HEK293 (cell line): ENCODE measurements at regions not wholly inside any gene's neighbourhood (a gene's known extent, or its start where the extent isn't known, plus 50 kb on each side); places are given as distances from the start of the nearest gene placed in this dataset.

Experiments used
- CTCF ChIA-PET: fragments of 350-600 bp; formaldehyde crosslinking; extraction: SDS; loops from one replicate; lab custom pipeline; 2021; ENCODE audit warnings: antibody characterized with exemption; lab: Yijun Ruan, JAX
- POLR2A ChIA-PET: fragments of 300-600 bp; formaldehyde crosslinking; extraction: SDS; loops from one replicate; lab custom pipeline; 2020; ENCODE audit warnings: antibody characterized with exemption, inconsistent platforms; lab: Yijun Ruan, JAX
- H3K27ac ChIP-seq: fragments of 200-500 bp; sonication (Bioruptor generic); 2 replicates; pipeline ENCODE4 v1.5.1; 2014; ENCODE audit warnings: low read depth, low read length, control low read depth, inconsistent platforms; ENCODE audit errors: extremely low read depth
- H3K36me3 ChIP-seq, 2 experiments: fragments of 200-500 bp in 1 of 2; sonication (Bioruptor generic) in 1 of 2; 1 replicate in 1 of 2; 2 replicates in 1 of 2; pipeline ENCODE4 v1.5.1; 2014 to 2017; ENCODE audit warnings: inconsistent platforms in 2 of 2, low read length in 2 of 2; ENCODE audit not compliant: control insufficient read depth in 2 of 2, insufficient read depth in 1 of 2
- H3K4me1 ChIP-seq: fragments of 200-500 bp; sonication (Bioruptor generic); 2 replicates; pipeline ENCODE4 v1.5.1; 2014; ENCODE audit warnings: mild to moderate bottlenecking, low read length, inconsistent platforms; ENCODE audit not compliant: control insufficient read depth, insufficient read depth
- H3K4me3 ChIP-seq: 2 replicates; pipeline ENCODE4 v1.5.1; 2011; ENCODE audit warnings: low read depth, mild to moderate bottlenecking, control low read depth, low read length, moderate library complexity
- H3K9me3 ChIP-seq: fragments of 200-500 bp; sonication (Bioruptor generic); 2 replicates; pipeline ENCODE4 v1.5.1; 2014; ENCODE audit warnings: low read depth, low read length, inconsistent platforms; ENCODE audit not compliant: control insufficient read depth, insufficient read depth
- GLIS2 ChIP-seq: fragments of 450-650 bp; formaldehyde crosslinking; IDR thresholded peaks from 2 replicates; pipeline ENCODE4 v1.5.1; 2016; ENCODE audit warnings: missing biosample characterization, missing genetic modification characterization
- KLF1 ChIP-seq: fragments of 450-650 bp; formaldehyde crosslinking; IDR thresholded peaks from 2 replicates; pipeline ENCODE4 v1.5.1; 2016; ENCODE audit warnings: missing biosample characterization, missing genetic modification characterization
- SP2 ChIP-seq: fragments of 450-650 bp; formaldehyde crosslinking; IDR thresholded peaks from 2 replicates; pipeline ENCODE4 v1.5.1; 2016; ENCODE audit warnings: missing biosample characterization, missing genetic modification characterization
- SP3 ChIP-seq: fragments of 450-650 bp; formaldehyde crosslinking; IDR thresholded peaks from 2 replicates; pipeline ENCODE4 v1.5.1; 2016; ENCODE audit warnings: missing biosample characterization, missing genetic modification characterization
- ZBTB20 ChIP-seq: fragments of 450-650 bp; formaldehyde crosslinking; IDR thresholded peaks from 2 replicates; pipeline ENCODE4 v1.5.1; 2016; ENCODE audit warnings: missing biosample characterization, missing genetic modification characterization
- ZBTB8A ChIP-seq: fragments of 450-650 bp; formaldehyde crosslinking; IDR thresholded peaks from 2 replicates; pipeline ENCODE4 v1.5.1; 2016; ENCODE audit warnings: missing biosample characterization, missing genetic modification characterization
- ZFP69B ChIP-seq: fragments of 450-650 bp; formaldehyde crosslinking; IDR thresholded peaks from 2 replicates; pipeline ENCODE4 v1.5.1; 2016; ENCODE audit warnings: missing biosample characterization, missing genetic modification characterization
- ZNF2 ChIP-seq: fragments of 450-650 bp; formaldehyde crosslinking; IDR thresholded peaks from 2 replicates; pipeline ENCODE4 v1.5.1; 2016; ENCODE audit warnings: missing biosample characterization, missing genetic modification characterization
- ZNF221 ChIP-seq: fragments of 450-650 bp; formaldehyde crosslinking; IDR thresholded peaks from 2 replicates; pipeline ENCODE4 v1.5.1; 2017; ENCODE audit warnings: missing biosample characterization, missing genetic modification characterization, borderline replicate concordance
- ZNF223 ChIP-seq: fragments of 450-650 bp; formaldehyde crosslinking; IDR thresholded peaks from 2 replicates; pipeline ENCODE4 v1.5.1; 2016; ENCODE audit warnings: missing biosample characterization, missing genetic modification characterization
- ZNF24 ChIP-seq: fragments of 450-650 bp; formaldehyde crosslinking; IDR thresholded peaks from 2 replicates; pipeline ENCODE4 v1.5.1; 2016; ENCODE audit warnings: missing biosample characterization, missing genetic modification characterization
- ZNF266 ChIP-seq: fragments of 450-650 bp; formaldehyde crosslinking; IDR thresholded peaks from 2 replicates; pipeline ENCODE4 v1.5.1; 2016; ENCODE audit warnings: missing biosample characterization, missing genetic modification characterization, low read depth
- ZNF335 ChIP-seq: fragments of 450-650 bp; formaldehyde crosslinking; conservative IDR thresholded peaks from 2 replicates; pipeline ENCODE4 v1.5.1; 2016; ENCODE audit warnings: missing biosample characterization, missing genetic modification characterization
- ZNF350 ChIP-seq: fragments of 450-650 bp; formaldehyde crosslinking; IDR thresholded peaks from 2 replicates; pipeline ENCODE4 v1.5.0; 2017; ENCODE audit warnings: missing biosample characterization, mild to moderate bottlenecking, missing genetic modification characterization
- ZNF354C ChIP-seq: fragments of 450-650 bp; formaldehyde crosslinking; IDR thresholded peaks from 2 replicates; pipeline ENCODE4 v1.5.1; 2016; ENCODE audit warnings: missing biosample characterization, missing genetic modification characterization, low read depth, borderline replicate concordance
- ZNF416 ChIP-seq: fragments of 450-650 bp; formaldehyde crosslinking; IDR thresholded peaks from 2 replicates; pipeline ENCODE4 v1.5.1; 2016; ENCODE audit warnings: missing biosample characterization, missing genetic modification characterization
- ZNF426 ChIP-seq: fragments of 450-650 bp; formaldehyde crosslinking; IDR thresholded peaks from 2 replicates; pipeline ENCODE4 v1.5.1; 2017; ENCODE audit warnings: missing biosample characterization, missing genetic modification characterization, mild to moderate bottlenecking, inconsistent platforms, moderate library complexity
- ZNF585B ChIP-seq: fragments of 450-650 bp; formaldehyde crosslinking; IDR thresholded peaks from 2 replicates; pipeline ENCODE4 v1.5.1; 2016; ENCODE audit warnings: missing biosample characterization, missing genetic modification characterization
- ZNF626 ChIP-seq: fragments of 450-650 bp; sonication (Bioruptor Pico); formaldehyde crosslinking; IDR thresholded peaks from 2 replicates; pipeline ENCODE4 v1.5.1; 2018; ENCODE audit warnings: missing biosample characterization, missing genetic modification characterization, inconsistent platforms
- ZNF776 ChIP-seq: fragments of 450-650 bp; formaldehyde crosslinking; IDR thresholded peaks from 2 replicates; pipeline ENCODE4 v1.5.0; 2017; ENCODE audit warnings: missing biosample characterization, missing genetic modification characterization, borderline replicate concordance
- ZNF843 ChIP-seq: fragments of 450-650 bp; formaldehyde crosslinking; IDR thresholded peaks from 2 replicates; pipeline ENCODE4 v1.5.1; 2016; ENCODE audit warnings: missing biosample characterization, missing genetic modification characterization
- ZSCAN16 ChIP-seq: fragments of 450-650 bp; formaldehyde crosslinking; IDR thresholded peaks from 2 replicates; pipeline ENCODE4 v1.5.1; 2016; ENCODE audit warnings: missing biosample characterization, missing genetic modification characterization
- ZSCAN23 ChIP-seq: fragments of 450-650 bp; formaldehyde crosslinking; IDR thresholded peaks from 2 replicates; pipeline ENCODE4 v1.5.1; 2016; ENCODE audit warnings: missing biosample characterization, missing genetic modification characterization
- TF ChIP-seq, protein P1 (sequence below): fragments of 450-650 bp; formaldehyde crosslinking; IDR thresholded peaks from 2 replicates; pipeline ENCODE4 v1.5.1; 2017; ENCODE audit warnings: missing biosample characterization, mild to moderate bottlenecking, missing genetic modification characterization, moderate library complexity
- TF ChIP-seq, protein P2 (sequence below): fragments of 450-650 bp; formaldehyde crosslinking; IDR thresholded peaks from 2 replicates; pipeline ENCODE4 v1.5.1; 2016; ENCODE audit warnings: missing biosample characterization, missing genetic modification characterization
- TF ChIP-seq, protein P3 (sequence below): fragments of 450-650 bp; formaldehyde crosslinking; IDR thresholded peaks from 2 replicates; pipeline ENCODE4 v1.5.1; 2016; ENCODE audit warnings: missing biosample characterization, missing genetic modification characterization
- TF ChIP-seq, protein P4 (sequence below): fragments of 450-650 bp; formaldehyde crosslinking; IDR thresholded peaks from 2 replicates; pipeline ENCODE4 v1.5.1; 2016; ENCODE audit warnings: missing biosample characterization, missing genetic modification characterization

DNA sequence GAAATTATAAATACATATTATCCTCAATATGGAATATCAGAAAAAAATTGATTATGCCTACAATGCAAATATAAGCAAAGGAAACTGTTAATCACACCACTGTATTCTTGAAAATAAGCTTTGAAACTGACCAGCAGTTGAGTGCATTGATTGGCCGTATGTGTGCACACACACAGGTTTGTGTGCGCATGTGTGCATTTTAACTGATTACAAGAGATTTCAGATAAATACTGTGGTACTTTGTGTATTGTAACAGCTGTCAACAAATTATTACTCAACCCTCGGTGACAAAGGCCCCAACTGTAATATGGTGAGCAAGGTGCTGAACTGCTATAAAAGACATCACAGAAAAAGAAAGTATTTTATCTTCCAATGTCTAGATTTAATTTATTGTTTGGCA lies 1238.9 kb upstream of the ALCAM start:
- CTCF ChIA-PET, result no interaction called here
- TF ChIP-seq ZNF585B (tag by site-specific recombination), result no peak
- no peak for TF ChIP-seq SP3 (tag by site-specific recombination)
- no peak for TF ChIP-seq ZFP69B (tag by site-specific recombination)
- TF ChIP-seq ZNF24 (tag by site-specific recombination), result no peak
- no peak for TF ChIP-seq ZNF223 (tag by site-specific recombination)
- TF ChIP-seq, protein P1, sequence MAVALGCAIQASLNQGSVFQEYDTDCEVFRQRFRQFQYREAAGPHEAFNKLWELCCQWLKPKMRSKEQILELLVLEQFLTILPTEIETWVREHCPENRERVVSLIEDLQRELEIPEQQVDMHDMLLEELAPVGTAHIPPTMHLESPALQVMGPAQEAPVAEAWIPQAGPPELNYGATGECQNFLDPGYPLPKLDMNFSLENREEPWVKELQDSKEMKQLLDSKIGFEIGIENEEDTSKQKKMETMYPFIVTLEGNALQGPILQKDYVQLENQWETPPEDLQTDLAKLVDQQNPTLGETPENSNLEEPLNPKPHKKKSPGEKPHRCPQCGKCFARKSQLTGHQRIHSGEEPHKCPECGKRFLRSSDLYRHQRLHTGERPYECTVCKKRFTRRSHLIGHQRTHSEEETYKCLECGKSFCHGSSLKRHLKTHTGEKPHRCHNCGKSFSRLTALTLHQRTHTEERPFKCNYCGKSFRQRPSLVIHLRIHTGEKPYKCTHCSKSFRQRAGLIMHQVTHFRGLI, result no peak
- no peak for TF ChIP-seq ZNF335 (tag by site-specific recombination)
- TF ChIP-seq ZNF426 (tag by site-specific recombination), result no peak
- TF ChIP-seq KLF1 (tag by site-specific recombination), result no peak
- TF ChIP-seq, protein P2, sequence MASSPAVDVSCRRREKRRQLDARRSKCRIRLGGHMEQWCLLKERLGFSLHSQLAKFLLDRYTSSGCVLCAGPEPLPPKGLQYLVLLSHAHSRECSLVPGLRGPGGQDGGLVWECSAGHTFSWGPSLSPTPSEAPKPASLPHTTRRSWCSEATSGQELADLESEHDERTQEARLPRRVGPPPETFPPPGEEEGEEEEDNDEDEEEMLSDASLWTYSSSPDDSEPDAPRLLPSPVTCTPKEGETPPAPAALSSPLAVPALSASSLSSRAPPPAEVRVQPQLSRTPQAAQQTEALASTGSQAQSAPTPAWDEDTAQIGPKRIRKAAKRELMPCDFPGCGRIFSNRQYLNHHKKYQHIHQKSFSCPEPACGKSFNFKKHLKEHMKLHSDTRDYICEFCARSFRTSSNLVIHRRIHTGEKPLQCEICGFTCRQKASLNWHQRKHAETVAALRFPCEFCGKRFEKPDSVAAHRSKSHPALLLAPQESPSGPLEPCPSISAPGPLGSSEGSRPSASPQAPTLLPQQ (tag by site-specific recombination), result no peak
- TF ChIP-seq SP2 (tag by site-specific recombination), result no peak
- no peak for TF ChIP-seq ZBTB20
- TF ChIP-seq ZNF776 (tag by site-specific recombination), result no peak
- TF ChIP-seq ZNF221, result no peak
- TF ChIP-seq ZBTB8A (tag by site-specific recombination), result no peak
- TF ChIP-seq ZNF350 (tag by site-specific recombination), result no peak
- Histone ChIP-seq H3K9me3 (no peaks in the 10 kb centered on the region), H3K27ac (no peak overlapping the region), H3K36me3 (no peaks in the 10 kb centered on the region), H3K4me3 (no peak overlapping the region), H3K4me1 (no peaks in the 10 kb centered on the region)
- POLR2A ChIA-PET, result no interaction called here

DNA sequence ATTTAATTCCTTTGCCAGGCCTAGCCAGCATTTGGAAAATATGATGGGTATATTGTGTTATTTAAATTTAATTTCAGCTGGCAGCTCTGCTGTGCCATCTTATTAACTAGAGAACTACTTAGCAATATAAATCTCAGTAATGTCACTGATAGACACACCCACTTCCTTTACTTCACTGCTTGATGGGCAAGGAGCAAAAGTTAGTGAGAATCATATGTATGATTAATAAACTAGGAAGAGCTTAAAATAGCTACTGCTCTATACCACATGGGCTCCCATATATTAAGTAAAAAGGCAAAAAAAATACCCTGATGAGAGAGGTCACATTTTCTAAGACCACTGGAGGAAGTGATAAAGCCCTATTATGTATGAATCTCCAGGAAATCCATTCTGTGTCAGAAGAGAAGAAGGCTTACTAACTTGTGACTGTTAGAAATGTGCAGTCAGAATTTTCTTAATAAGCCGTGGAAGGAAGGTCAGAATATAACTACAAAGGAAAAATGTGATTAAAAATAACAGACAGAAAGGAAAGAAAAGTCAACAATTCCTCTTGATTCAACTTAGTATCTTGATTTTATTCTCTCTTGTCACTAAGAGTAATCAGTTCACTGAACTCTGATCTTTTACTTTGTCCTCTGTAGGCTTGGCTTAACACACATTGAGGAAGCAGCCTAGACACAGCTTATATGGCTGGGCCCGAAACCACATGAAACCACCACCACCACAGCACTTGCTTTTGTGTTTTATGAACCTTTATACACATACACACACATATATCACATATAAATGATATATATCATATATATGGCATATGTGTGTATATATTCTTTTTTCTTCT lies 1233.9 kb upstream of the ALCAM start:
- H3K4me3 ChIP-seq, result no peak overlapping the region
- H3K9me3 ChIP-seq, result no peaks in the 10 kb centered on the region
- no peaks in the 10 kb centered on the region for H3K4me1 ChIP-seq
- no peaks in the 10 kb centered on the region for H3K36me3 ChIP-seq
- POLR2A ChIA-PET, result no interaction called here
- CTCF ChIA-PET, result no interaction called here
- H3K27ac ChIP-seq, result no peak overlapping the region
- TF ChIP-seq ZNF354C (tag by site-specific recombination) (no peak), ZNF626 (tag by site-specific recombination) (no peak), ZSCAN16 (tag by site-specific recombination) (no peak), ZNF585B (tag by site-specific recombination) (no peak), ZNF2 (tag by site-specific recombination) (no peak), GLIS2 (no peak), ZNF843 (tag by site-specific recombination) (no peak), ZNF416 (tag by site-specific recombination) (no peak), ZSCAN23 (tag by site-specific recombination) (no peak), ZFP69B (tag by site-specific recombination) (no peak), ZNF266 (tag by site-specific recombination) (no peak), ZNF223 (tag by site-specific recombination) (no peak)
- TF ChIP-seq, protein P3, sequence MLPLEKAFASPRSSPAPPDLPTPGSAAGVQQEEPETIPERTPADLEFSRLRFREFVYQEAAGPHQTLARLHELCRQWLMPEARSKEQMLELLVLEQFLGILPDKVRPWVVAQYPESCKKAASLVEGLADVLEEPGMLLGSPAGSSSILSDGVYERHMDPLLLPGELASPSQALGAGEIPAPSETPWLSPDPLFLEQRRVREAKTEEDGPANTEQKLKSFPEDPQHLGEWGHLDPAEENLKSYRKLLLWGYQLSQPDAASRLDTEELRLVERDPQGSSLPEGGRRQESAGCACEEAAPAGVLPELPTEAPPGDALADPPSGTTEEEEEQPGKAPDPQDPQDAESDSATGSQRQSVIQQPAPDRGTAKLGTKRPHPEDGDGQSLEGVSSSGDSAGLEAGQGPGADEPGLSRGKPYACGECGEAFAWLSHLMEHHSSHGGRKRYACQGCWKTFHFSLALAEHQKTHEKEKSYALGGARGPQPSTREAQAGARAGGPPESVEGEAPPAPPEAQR (tag by site-specific recombination), result no peak
- TF ChIP-seq, protein P4, sequence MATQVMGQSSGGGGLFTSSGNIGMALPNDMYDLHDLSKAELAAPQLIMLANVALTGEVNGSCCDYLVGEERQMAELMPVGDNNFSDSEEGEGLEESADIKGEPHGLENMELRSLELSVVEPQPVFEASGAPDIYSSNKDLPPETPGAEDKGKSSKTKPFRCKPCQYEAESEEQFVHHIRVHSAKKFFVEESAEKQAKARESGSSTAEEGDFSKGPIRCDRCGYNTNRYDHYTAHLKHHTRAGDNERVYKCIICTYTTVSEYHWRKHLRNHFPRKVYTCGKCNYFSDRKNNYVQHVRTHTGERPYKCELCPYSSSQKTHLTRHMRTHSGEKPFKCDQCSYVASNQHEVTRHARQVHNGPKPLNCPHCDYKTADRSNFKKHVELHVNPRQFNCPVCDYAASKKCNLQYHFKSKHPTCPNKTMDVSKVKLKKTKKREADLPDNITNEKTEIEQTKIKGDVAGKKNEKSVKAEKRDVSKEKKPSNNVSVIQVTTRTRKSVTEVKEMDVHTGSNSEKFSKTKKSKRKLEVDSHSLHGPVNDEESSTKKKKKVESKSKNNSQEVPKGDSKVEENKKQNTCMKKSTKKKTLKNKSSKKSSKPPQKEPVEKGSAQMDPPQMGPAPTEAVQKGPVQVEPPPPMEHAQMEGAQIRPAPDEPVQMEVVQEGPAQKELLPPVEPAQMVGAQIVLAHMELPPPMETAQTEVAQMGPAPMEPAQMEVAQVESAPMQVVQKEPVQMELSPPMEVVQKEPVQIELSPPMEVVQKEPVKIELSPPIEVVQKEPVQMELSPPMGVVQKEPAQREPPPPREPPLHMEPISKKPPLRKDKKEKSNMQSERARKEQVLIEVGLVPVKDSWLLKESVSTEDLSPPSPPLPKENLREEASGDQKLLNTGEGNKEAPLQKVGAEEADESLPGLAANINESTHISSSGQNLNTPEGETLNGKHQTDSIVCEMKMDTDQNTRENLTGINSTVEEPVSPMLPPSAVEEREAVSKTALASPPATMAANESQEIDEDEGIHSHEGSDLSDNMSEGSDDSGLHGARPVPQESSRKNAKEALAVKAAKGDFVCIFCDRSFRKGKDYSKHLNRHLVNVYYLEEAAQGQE (tag by site-specific recombination), result no peak
